Stimulated activated naive CD8-positive, alpha-beta T cell treated with anti-CD3 and anti-CD28 coated beads, Interleukin-15, Interleukin-2, amounts not matched to agents 100 ng/mL and 50 ng/mL, for 24 hours (primary cell): ENCODE measurements at regions not wholly inside any gene's neighbourhood (a gene's known extent, or its start where the extent isn't known, plus 50 kb on each side); places are given as distances from the start of the nearest gene placed in this dataset.
"Not testable (repeated sequence)": the region's sequence is repeated elsewhere in the genome, so short reads cannot be mapped to it uniquely, and the experiment has no call there.

ENCODE experiments used
- H3K27ac Mint-ChIP-seq: one replicate; pipeline ENCODE4 v1.8.0; 2021; ENCODE audit warnings: mild to moderate bottlenecking, mixed read lengths
- H3K27me3 Mint-ChIP-seq: one replicate; pipeline ENCODE4 v1.8.0; 2021; ENCODE audit warnings: mixed read lengths
- H3K36me3 Mint-ChIP-seq: one replicate; pipeline ENCODE4 v1.8.0; 2021; ENCODE audit warnings: low read depth, mixed read lengths
- H3K4me1 Mint-ChIP-seq: one replicate; pipeline ENCODE4 v1.8.0; 2021; ENCODE audit warnings: low read depth, mixed read lengths
- H3K4me3 Mint-ChIP-seq: one replicate; pipeline ENCODE4 v1.8.0; 2021; ENCODE audit warnings: mild to moderate bottlenecking, mixed read lengths
- H3K9me3 Mint-ChIP-seq: one replicate; pipeline ENCODE4 v1.8.0; 2021; ENCODE audit warnings: mixed read lengths

DNA sequence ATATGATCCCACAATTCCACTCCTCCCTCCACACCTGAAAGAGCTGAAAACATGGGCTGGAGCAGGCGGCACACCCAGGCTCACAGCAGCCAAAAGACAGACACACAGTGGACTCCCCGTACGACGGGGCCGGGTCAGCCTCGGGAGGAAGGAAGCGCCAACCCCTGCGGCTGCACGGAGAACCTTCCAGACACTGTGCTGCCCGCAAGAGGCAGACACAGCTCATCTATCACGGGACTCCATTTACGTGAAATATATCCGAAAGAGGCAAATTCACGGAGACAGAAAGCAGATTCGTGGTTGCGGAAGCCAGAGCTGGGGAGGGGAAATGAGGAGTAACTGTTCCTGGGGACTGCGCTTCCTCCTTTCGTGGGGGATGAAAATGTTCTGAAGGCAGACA is 165.0 kb downstream of the BRD1 start:
- no peaks in the 10 kb centered on the region for H3K27me3 Mint-ChIP-seq
- H3K4me1 Mint-ChIP-seq = peaks cover 36% of the 10 kb centered on the region
- no peak overlapping the region for H3K4me3 Mint-ChIP-seq
- H3K36me3 Mint-ChIP-seq = no peaks in the 10 kb centered on the region
- H3K27ac Mint-ChIP-seq = no peak overlapping the region
- no peaks in the 10 kb centered on the region for H3K9me3 Mint-ChIP-seq

DNA sequence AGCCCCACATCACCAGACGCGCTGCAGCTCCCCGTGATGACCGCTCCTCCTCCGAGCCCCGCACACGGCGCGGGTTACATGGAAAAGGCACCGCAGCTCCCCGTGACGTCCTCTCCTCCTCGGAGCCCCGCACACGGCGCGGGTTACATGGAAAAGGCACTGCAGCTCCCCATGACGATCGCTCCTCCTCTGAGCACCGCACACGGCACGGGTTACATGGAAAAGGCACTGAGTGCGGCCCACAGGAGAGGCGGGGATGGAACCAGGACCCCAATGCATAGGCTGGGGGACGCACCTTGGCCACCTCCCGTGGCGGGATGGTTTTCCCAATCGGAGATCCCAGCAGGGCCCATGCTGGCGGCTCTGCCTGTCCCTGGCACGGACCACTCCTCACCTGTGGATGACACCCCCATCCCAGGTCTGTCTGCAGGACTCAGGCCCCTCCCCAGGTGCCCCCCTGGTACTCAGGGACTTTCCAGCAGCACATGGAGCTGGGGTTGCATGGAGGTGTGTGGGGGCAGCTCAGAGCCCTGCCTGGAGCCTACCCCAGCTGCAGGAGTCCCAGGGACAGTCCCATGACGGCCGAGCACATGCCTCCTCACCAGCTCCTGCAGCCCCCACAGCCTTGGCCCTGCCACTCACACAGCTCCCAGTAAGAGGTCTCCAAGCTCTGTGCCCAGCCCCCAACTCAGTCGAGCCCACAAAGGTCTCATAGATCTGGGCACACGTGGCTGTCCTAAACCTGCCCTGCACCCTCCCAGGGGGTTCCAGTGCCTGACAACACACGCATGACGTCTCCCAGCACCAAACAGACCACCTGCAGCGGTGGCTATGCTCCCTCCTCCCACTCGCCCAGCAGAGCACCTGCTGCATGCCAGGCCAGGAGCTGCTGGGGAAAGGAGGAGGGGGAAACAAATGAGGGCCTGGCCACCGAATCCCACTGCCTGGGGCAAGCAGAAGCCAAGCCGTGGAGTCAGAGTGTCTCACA is 166.6 kb downstream of the BRD1 start:
- H3K36me3 Mint-ChIP-seq = peaks cover 5% of the 10 kb centered on the region
- no peak overlapping the region for H3K4me3 Mint-ChIP-seq
- no peaks in the 10 kb centered on the region for H3K9me3 Mint-ChIP-seq
- no peaks in the 10 kb centered on the region for H3K27me3 Mint-ChIP-seq
- H3K27ac Mint-ChIP-seq = peak overlapping the region; percentile 49
- peaks cover 36% of the 10 kb centered on the region for H3K4me1 Mint-ChIP-seq

DNA sequence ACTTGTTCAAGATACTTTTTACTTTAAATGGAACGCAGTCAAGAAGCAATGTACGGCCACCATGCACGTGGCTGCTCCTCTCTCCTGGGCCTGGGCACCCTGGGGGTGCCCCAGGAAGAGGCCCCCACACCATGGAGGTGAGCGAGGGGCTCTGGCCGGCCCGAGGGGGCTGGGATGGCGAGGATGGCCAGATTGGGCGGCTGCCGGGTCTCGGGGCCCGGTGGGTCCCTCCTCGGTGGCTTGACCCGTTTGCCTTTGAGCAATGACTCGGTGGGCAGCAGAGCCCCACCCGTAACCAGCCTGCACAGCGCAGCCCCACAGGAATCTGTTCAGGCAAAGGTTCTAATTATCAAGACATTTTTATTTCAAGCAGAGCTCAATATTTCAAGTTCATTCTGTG is 167.4 kb downstream of the BRD1 start:
- Mint-ChIP-seq H3K27me3 (no peaks in the 10 kb centered on the region), H3K36me3 (peaks cover 13% of the 10 kb centered on the region), H3K27ac (no peak overlapping the region), H3K4me1 (peaks cover 44% of the 10 kb centered on the region), H3K9me3 (no peaks in the 10 kb centered on the region), H3K4me3 (no peak overlapping the region)

DNA sequence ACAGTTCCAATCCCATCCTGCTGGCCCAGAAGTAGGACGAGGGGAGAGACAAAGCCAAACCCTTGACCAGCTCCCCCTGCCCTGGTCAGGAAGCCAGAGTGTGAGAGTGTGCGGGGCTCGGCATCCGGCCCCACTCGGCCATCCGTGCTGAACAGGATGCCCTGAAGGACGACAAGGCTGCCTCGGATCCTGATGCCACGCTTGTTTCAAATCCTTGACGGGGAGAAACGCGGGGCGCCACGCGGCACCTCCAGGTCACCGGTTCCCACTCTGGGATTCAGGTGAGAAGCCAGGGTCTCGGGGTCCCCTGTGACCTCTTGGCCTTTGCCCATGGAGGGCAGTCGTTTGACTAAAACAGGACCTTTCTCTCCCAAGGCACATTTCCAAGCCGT is 167.8 kb downstream of the BRD1 start:
- Mint-ChIP-seq H3K9me3 (no peaks in the 10 kb centered on the region), H3K27me3 (no peaks in the 10 kb centered on the region), H3K27ac (no peak overlapping the region), H3K36me3 (peaks cover 17% of the 10 kb centered on the region), H3K4me1 (peaks cover 48% of the 10 kb centered on the region), H3K4me3 (no peak overlapping the region)

DNA sequence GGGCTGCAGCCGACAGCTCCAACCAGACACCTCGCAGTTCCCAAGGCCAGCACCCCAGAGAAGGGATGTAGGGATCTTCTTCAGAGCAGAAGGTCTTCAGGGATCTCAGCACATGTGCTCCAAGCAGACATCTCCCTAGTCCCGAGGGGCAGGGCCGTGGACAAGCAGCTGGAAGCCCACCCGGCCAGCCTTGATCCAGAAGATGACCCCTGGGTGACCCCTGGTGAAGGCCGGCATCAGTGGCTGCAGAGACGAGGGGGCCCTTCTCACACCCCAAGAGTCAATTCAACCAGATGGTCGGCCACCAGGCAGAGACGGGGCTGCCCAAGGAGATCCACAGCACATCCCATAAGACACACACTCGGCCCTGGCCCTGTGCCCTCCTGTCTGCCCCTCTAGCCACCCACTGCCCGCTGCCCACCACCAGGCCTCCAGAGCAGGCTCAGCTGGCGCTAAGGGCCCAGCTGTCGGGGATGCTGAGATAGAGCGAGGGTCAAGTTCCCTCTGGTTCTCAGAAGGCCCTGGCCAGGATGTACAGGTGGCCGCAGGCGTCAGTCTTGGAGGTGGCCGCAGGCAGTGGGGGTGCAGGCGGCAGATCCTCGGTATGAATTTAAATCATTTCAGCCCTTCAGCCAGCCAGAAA is 168.3 kb downstream of the BRD1 start:
- Mint-ChIP-seq H3K9me3 (no peaks in the 10 kb centered on the region), H3K27me3 (no peaks in the 10 kb centered on the region), H3K36me3 (peaks cover 22% of the 10 kb centered on the region), H3K27ac (no peak overlapping the region), H3K4me3 (no peak overlapping the region), H3K4me1 (peaks cover 53% of the 10 kb centered on the region)

DNA sequence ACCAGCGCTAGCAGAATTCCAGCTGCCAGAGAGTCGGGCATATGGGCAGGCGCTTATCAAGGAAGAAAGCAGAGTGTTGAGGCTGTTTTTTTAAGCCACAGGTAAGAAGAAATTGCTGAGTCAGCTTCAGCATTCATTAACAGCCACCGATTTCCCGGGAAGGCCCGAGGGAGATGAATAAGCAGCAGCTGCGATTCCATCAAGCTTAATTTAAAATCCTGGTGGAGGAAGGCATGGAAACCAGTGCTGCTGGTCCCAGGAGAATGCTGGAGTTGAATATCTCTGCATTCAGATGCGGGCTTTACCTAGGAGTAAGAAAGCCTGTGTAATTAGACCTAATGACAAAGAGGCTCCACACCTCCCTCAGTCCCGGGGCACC is 168.8 kb downstream of the BRD1 start:
- Mint-ChIP-seq H3K4me3 (no peak overlapping the region), H3K9me3 (no peaks in the 10 kb centered on the region), H3K36me3 (peaks cover 23% of the 10 kb centered on the region), H3K4me1 (peaks cover 54% of the 10 kb centered on the region), H3K27me3 (no peaks in the 10 kb centered on the region), H3K27ac (no peak overlapping the region)

DNA sequence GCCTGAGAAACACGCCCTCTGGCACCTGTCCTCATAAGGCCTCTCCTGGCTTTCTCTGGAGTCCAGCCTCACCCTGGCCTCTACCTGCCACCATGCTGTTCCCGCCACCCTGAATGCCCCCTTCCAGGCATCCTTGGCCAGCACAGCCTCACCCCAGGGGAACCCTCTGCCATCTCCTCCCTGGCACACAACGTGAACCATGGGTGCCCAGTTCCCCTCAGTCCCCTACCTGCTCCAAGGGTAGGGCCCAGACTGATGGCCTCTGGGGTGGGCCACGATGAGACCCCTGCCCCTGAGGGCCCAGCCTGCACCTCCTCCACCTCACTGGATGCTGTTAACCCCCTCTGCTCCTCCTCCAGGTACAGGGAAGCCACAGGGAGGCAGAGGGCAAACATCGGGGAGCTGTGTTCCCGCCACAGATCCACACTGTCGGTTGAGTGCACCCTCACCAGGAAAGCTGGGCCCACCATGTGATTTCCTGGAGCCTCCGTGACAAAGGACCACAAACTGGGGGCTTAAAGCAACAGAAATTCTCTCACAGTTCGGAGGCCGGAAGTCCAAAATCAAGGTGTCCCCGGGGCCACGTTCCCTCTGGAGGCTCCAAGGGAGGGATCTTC is 169.6 kb downstream of the BRD1 start:
- peaks cover 23% of the 10 kb centered on the region for H3K36me3 Mint-ChIP-seq
- no peaks in the 10 kb centered on the region for H3K27me3 Mint-ChIP-seq
- peak overlapping the region; percentile 93 for H3K27ac Mint-ChIP-seq
- peak overlapping the region; percentile 99 for H3K4me3 Mint-ChIP-seq
- peaks cover 54% of the 10 kb centered on the region for H3K4me1 Mint-ChIP-seq
- no peaks in the 10 kb centered on the region for H3K9me3 Mint-ChIP-seq

DNA sequence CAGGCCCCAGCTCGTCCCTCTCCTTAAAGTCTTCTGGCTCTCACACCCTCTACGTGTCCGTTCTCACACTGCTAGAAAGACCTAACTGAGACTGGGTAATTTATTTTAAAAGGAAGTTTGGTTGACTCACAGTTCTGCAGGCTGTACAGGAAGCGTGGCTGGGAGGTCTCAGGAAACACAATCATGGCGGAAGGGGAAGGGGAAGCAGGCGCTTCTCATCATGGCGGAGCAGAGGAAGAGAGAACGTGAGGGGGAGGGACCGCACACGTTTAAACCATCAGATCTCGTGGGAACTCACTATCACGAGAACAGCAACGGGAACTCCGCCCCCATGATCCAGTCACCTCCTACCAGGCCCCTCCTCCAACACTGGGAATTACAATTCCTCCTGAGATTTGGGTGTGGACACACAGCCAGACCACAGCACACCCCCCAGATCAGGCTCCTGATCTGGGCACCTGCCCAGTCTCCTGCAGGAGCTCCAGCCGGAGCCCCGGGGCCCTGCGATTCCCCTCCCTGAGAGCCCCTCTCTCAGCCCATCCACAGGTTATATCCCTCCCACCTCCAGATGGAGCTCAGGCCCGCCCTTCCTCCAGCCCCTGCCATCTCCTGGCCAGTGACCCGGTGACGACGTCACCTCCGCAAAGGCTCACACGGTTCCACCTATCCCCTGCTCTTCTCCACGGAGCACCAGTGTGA is 170.2 kb downstream of the BRD1 start:
- peak overlapping the region; percentile 93 for H3K27ac Mint-ChIP-seq
- H3K9me3 Mint-ChIP-seq = no peaks in the 10 kb centered on the region
- H3K4me3 Mint-ChIP-seq = peak overlapping the region; percentile 99
- H3K4me1 Mint-ChIP-seq = peaks cover 57% of the 10 kb centered on the region
- peaks cover 26% of the 10 kb centered on the region for H3K36me3 Mint-ChIP-seq
- no peaks in the 10 kb centered on the region for H3K27me3 Mint-ChIP-seq

DNA sequence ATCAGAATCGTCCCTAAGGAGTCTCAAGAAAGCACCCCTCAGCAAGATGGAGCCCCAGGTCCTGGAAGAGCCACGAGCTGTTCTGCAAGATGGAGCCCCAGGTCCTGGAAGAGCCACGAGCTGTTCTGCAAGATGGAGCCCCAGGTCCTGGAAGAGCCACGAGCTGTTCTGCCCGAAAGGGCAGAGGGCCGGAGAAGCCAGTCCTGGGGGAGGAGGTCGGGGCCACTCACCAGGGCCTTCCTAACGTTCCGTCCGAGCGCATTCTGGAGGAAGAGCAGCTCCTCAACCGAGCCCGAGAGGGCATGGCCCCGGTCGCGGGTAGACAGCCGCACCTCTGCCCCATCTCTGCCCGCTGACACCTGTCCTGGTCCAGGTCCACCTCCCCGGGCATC is 170.8 kb downstream of the BRD1 start:
- peak overlapping the region; percentile 99 for H3K4me3 Mint-ChIP-seq
- H3K27me3 Mint-ChIP-seq, H3K9me3 Mint-ChIP-seq: not testable (repeated sequence)
- peaks cover 55% of the 10 kb centered on the region for H3K4me1 Mint-ChIP-seq
- peak overlapping the region; percentile 93 for H3K27ac Mint-ChIP-seq
- peaks cover 31% of the 10 kb centered on the region for H3K36me3 Mint-ChIP-seq

DNA sequence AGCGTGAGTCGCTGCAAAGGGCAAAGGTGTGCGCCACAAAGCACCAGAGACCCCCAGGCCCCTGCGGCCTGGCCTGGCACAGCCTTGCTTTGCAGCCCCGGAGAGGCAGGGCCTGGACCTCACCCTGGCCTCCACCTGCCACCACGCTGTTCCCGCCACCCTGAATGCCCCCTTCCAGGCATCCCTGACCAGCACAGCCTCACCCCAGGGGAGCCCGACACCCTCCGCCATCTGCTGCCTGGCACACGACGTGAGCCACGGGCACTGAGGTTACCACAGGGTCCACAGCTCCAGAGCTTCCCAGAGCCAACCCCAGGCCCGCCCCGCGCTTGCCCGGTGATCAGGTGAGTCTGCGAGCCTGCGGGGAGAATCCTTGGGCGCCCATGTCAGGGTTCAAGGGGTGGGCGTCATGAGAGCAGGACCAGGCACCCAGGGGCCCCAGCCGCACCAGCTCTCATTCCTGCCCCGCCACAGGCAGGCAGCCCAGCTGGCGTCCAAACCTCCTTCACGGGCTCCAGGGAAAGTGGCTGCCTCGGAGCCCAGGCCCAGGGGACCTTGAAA is 171.3 kb downstream of the BRD1 start:
- Mint-ChIP-seq H3K9me3 (no peaks in the 10 kb centered on the region), H3K27me3 (no peaks in the 10 kb centered on the region), H3K4me3 (peak overlapping the region; percentile 99), H3K36me3 (peaks cover 36% of the 10 kb centered on the region), H3K4me1 (peaks cover 49% of the 10 kb centered on the region), H3K27ac (no peak overlapping the region)

DNA sequence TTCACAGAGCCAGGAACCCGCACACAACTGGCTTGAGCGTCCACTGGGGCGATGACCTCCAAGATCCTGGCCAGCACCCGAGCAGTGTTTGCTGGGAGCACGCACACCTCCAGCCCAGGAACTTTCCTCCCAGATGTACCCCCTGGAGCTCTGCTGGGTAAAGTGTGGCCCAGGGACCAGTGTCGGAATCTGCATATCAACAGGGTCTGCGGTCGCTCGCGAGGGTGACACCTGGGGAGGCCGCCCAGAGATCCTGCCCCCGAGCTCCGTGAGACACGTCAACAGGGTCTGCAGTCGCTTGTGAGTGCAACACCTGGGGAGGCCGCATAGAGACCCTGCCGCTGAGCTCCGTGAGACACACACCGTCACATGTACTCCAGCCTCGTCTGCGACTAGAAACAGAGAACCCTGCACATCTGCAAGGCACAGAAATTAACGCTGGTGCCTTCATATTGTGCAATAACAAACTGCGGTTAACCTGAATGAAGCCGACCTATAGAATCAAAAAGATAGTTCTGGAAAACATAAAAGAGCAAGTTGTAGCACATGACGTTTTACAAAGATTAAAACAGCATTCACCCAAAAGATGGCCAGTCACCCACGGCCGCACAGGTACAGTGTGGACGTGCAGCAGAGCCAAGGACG is 172.4 kb downstream of the BRD1 start:
- peaks cover 39% of the 10 kb centered on the region for H3K4me1 Mint-ChIP-seq
- no peaks in the 10 kb centered on the region for H3K9me3 Mint-ChIP-seq
- peak overlapping the region; percentile 99 for H3K4me3 Mint-ChIP-seq
- peaks cover 45% of the 10 kb centered on the region for H3K36me3 Mint-ChIP-seq
- H3K27ac Mint-ChIP-seq = peak overlapping the region; percentile 36
- H3K27me3 Mint-ChIP-seq = no peaks in the 10 kb centered on the region

DNA sequence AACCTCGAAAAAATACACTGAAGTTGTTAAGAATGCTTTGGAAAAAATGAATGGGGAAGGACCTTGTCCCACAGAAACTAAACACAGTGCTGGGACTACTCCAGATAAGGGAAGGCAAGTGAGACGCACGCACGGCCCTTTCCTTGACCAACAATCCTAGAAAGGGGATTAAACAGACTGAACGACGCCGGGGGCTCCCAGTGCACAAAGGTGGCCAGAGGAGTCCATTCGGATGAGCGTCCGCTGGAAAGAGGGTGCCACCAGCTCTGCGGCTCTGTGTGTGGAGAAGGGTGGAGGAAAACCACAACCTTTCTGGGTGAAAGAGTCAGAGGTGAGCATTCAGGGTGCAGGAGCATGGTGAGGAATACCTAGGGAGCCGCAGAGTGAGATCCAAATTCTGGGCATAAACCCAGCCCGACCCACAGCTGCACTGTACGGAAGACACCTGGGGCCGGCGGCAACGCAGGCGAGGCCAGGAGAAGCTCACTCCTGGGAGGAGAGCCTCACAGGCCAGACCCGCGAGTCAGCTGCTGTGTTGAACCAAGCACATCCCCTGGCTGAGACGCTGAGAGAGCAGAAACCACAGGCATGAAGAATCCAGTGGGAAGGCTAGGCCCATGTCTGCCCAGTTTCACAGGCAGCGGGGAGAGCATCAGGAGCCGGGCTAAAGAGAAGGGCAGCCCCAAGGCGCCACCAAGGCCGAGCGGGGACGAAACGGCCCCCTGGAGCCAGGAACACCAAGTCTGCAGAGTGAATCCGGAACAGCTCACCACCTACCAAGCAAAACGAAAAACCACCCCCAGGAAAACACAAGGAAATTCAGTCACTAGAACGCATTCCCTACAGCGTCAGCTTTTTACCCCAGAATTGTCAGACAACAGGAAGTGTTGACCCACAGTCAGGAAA is 177.1 kb downstream of the BRD1 start:
- peaks cover 20% of the 10 kb centered on the region for H3K4me1 Mint-ChIP-seq
- H3K27ac Mint-ChIP-seq = no peak overlapping the region
- H3K4me3 Mint-ChIP-seq = no peak overlapping the region

More for the DNA sequence above, 177.1 kb downstream of the BRD1 start:
- H3K27me3 Mint-ChIP-seq = no peaks in the 10 kb centered on the region
- no peaks in the 10 kb centered on the region for H3K9me3 Mint-ChIP-seq
- peaks cover 45% of the 10 kb centered on the region for H3K36me3 Mint-ChIP-seq
